ENCODE measurements at regions not wholly inside any gene's neighbourhood (a gene's known extent, or its start where the extent isn't known, plus 50 kb on each side); places are given as distances from the start of the nearest gene placed in this dataset.
"Not testable (repeated sequence)": the region's sequence is repeated elsewhere in the genome, so short reads cannot be mapped to it uniquely, and the experiment has no call there.

GRCh38 chr9:86481466-86481865, 127.3 kb upstream of the TUT7 start:
- no peak for DNase-seq

- not testable (repeated sequence) for DNase-seq
Observed at GRCh38 chr9:86475255-86475654, 121.0 kb upstream of the TUT7 start.

- no peak for DNase-seq
Observed at GRCh38 chr9:86471171-86471815, 117.1 kb upstream of the TUT7 start.

- DNase-seq, result no peak
Observed at GRCh38 chr9:86470326-86470725, 116.1 kb upstream of the TUT7 start.

GRCh38 chr9:86469476-86470250, 115.5 kb upstream of the TUT7 start:
- no peak for DNase-seq

- no peak for DNase-seq
Observed at GRCh38 chr9:86464242-86464641, 110.0 kb upstream of the TUT7 start.

- DNase-seq, result no peak
Observed at GRCh38 chr9:86460216-86461002, 106.2 kb upstream of the TUT7 start.

GRCh38 chr9:86459599-86460155, 105.5 kb upstream of the TUT7 start:
- DNase-seq, result no peak

GRCh38 chr9:86459191-86459590, 105.0 kb upstream of the TUT7 start:
- DNase-seq, result no peak

- DNase-seq, result no peak
Observed at GRCh38 chr9:86458191-86458855, 104.1 kb upstream of the TUT7 start.

GRCh38 chr9:86456416-86456815, 102.2 kb upstream of the TUT7 start:
- no peak for DNase-seq

GRCh38 chr9:86454701-86455615, 100.7 kb upstream of the TUT7 start:
- no peak for DNase-seq

GRCh38 chr9:86452201-86452828, 98.1 kb upstream of the TUT7 start:
- DNase-seq, result no peak

GRCh38 chr9:86449246-86449645, 95.0 kb upstream of the TUT7 start:
- DNase-seq, result no peak

GRCh38 chr9:86445671-86446070, 91.5 kb upstream of the TUT7 start:
- DNase-seq, result no peak

- DNase-seq, result no peak
Observed at GRCh38 chr9:86443992-86444391, 89.8 kb upstream of the TUT7 start.

- DNase-seq, result no peak
Observed at GRCh38 chr9:86434039-86434726, 80.0 kb upstream of the TUT7 start.

GRCh38 chr9:86424251-86424891, 70.2 kb upstream of the TUT7 start:
- no peak for DNase-seq

Data from occipital lobe (tissue), 1 donor.